ENCODE measurements at regions not wholly inside any gene's neighbourhood (a gene's known extent, or its start where the extent isn't known, plus 50 kb on each side); places are given as distances from the start of the nearest gene placed in this dataset.

DNA sequence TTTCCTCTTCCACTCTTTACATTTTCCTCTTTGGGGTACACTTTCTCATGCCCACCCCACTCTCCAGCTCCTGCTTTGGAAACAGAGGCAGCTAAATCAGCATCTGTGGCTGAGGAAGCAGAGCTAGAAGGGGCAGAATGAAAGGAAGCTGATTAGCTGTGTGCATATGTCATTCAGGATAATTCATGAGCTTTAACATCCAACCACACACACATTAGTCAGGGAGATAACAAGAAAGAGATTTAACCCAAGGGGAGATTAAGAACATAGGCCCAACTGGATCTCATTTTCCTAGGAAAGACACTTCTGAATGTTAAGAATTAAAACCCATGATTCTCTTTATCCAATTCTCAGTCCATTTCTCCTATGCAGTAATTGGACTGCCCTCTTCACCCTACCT, 405.5 kb downstream of the TBC1D4 start:
- H3K4me3 ChIP-seq (ENCODE audit: low read length): no peak overlapping the region
- TF ChIP-seq ZNF274 (IDR thresholded peaks at IDR 0.05; ENCODE audit: low read depth, low read length): no peak

DNA sequence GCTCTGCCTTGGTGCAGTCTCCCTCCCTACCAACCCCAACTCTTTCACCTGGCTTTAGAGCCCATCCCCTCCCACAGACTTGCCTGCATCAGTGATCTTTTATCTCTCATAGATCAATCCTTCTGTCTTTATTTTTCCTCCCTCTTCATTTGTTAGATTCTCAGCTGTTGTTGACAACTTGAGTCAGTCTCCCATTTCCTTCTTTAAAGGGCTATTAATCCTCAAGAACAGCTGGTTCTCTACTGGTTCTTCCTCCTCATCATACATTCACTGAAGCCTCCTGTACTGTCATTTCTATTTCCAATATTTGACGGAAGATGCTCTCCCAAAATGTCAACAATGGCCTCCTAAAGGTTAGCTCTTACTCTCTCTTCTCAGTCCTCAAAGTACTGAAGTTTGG, 408.2 kb downstream of the TBC1D4 start:
- H3K4me3 ChIP-seq (ENCODE audit: low read length): no peak overlapping the region
- no peak for TF ChIP-seq ZNF274 (IDR thresholded peaks at IDR 0.05; ENCODE audit: low read depth, low read length)

DNA sequence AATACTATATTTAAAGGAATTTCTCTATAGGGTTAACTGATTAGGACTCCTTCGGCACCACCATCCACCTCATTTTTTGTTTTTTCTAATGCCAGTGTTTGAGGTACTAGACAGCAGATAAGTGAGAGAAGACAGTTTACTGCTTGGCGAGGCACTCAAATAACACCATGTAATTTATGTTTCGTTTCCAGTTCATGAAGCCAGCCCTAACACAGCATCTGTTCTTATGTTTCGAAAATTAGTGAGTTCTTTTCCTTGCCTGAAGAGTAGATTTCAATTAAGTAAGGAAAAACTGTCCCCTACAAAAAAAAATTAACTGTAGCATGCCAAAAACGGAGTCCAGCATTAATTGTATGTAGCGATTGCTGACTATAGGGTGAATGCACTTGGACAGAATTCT, 409.1 kb downstream of the TBC1D4 start:
- H3K4me3 ChIP-seq (ENCODE audit: low read length): no peak overlapping the region
- no peak for TF ChIP-seq ZNF274 (IDR thresholded peaks at IDR 0.05; ENCODE audit: low read depth, low read length)

GRCh38 chr13:75072368-75072767, 409.6 kb downstream of the TBC1D4 start:
- no peak for TF ChIP-seq ZNF274 (IDR thresholded peaks at IDR 0.05; ENCODE audit: low read depth, low read length)
- H3K4me3 ChIP-seq (ENCODE audit: low read length): no peak overlapping the region

- no peak for TF ChIP-seq ZNF274 (IDR thresholded peaks at IDR 0.05; ENCODE audit: low read depth, low read length)
- H3K4me3 ChIP-seq (ENCODE audit: low read length): no peak overlapping the region
Measured at GRCh38 chr13:75071796-75072195, 410.2 kb downstream of the TBC1D4 start.

GRCh38 chr13:75071395-75071794, 410.6 kb downstream of the TBC1D4 start:
- TF ChIP-seq ZNF274 (IDR thresholded peaks at IDR 0.05; ENCODE audit: low read depth, low read length): no peak
- H3K4me3 ChIP-seq (ENCODE audit: low read length): no peak overlapping the region

DNA sequence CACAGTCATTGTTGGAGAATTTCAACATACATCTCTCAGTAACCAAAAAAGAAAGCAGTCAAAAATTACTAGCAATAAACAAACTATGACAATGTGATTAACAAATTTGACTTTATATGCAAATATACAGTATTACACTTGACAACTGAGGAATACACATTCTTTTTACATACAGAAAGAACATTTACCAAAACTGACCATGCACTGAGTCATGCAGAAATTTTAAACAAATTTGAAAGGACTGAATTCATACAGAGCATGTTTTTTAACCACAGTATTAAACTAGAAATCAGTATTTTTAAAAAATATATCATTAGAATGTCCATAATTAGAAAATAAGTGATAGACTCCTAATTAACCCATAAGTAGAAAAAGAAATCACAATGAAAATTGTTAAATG, 420.1 kb downstream of the TBC1D4 start:
- TF ChIP-seq ZNF274 (IDR thresholded peaks at IDR 0.05; ENCODE audit: low read depth, low read length): no peak
- H3K4me3 ChIP-seq (ENCODE audit: low read length): no peak overlapping the region

DNA sequence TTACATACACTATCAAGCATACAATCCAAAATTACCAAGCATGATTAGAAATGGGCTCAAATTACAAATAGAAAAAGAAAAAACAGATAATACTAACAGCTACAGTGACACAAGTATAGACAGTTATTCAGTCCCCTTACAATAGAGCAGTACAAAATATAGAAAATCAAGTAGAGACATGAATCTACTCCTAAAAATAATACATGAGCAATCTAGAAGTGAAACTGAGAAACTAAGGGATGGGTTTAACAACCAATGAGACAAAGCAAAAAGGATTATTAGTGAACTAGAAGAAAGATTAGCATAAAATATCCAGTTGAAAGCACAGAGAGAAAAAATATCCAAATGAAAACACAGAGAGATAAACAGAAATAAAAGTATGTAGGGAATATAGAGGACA, 426.7 kb downstream of the TBC1D4 start:
- no peak overlapping the region for H3K4me3 ChIP-seq (ENCODE audit: low read length)
- no peak for TF ChIP-seq ZNF274 (IDR thresholded peaks at IDR 0.05; ENCODE audit: low read depth, low read length)

DNA sequence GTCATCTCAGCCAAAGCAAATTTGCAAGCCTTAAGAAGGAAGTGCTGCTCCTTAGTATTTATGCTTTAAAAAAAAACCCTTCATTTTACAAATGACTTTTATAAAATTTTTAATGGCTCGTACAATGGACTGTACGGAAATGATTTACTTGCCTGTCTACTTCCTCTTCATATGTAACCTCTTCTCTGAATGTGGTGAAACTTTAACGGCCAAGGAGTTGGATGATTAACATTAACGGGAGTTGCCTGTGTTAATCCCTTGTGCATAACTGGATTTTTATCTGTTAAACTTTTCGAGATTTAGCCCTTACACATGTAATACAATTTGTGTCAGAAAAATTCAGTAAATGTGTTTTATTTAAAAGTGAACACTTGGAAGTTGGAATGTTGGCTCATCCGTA, 429.4 kb downstream of the TBC1D4 start:
- TF ChIP-seq ZNF274 (IDR thresholded peaks at IDR 0.05; ENCODE audit: low read depth, low read length): no peak
- no peak overlapping the region for H3K4me3 ChIP-seq (ENCODE audit: low read length)

DNA sequence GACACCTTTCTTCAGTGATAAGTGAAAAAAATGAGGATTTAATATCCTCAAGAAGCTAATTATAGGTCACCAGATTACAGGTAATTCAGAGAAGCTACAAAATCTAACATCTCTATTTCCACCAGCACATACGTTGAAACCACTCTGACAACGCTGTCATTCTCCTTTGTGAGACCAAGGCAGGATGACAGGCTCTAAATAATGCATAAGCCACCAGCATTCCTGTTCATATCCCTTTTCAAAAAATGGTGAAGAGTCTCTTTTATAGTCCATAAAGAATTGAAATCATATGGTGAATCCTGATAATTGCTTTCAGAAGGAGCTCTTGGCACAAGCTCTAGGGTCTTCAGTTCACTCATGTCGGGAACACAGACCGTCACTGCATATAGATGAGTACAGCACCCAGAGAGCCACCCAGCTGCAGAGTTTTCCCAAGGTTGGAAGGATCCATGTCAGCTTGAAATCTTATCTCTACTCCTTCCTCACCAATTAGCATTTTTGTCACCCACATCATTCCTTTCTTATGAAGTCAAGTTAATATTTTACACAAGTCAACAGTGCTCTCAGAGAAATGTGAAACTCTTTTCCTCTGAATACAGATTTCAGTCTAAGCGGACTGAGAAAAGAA, 431.4 kb downstream of the TBC1D4 start:
- H3K4me3 ChIP-seq (ENCODE audit: low read length): no peak overlapping the region
- no peak for TF ChIP-seq ZNF274 (IDR thresholded peaks at IDR 0.05; ENCODE audit: low read depth, low read length)

DNA sequence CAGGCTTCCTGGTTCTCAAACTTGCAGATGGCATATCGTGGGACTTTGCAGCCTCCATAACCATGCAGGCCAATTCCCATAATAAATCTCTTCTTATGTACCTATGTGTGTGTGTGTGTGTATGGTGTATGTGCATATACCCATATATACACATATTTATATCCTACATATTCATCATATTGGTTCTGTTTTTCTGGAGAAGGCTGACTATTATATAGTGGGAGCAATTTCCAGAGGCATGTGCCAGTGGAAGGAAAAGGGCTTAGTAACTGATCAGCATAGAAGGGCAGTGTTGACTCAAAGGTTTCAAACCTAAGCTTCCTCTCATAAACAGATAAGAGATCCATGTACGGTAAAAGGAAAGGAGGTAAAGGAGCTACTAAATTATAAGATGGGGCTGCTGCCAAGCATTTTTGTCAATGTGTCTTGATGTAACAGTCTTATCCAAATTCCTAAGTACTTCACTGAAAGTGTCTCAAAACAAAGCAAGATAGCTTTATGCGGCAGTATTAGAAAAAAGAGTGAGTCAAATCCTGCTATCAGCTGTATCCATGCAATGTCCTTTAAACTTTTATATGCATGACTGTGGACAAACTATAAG, 432.1 kb downstream of the TBC1D4 start:
- H3K4me3 ChIP-seq (ENCODE audit: low read length): no peak overlapping the region
- TF ChIP-seq ZNF274 (IDR thresholded peaks at IDR 0.05; ENCODE audit: low read depth, low read length): no peak

GRCh38 chr13:75042807-75043206, 439.2 kb downstream of the TBC1D4 start:
- no peak overlapping the region for H3K4me3 ChIP-seq (ENCODE audit: low read length)
- no peak for TF ChIP-seq ZNF274 (IDR thresholded peaks at IDR 0.05; ENCODE audit: low read depth, low read length)

GRCh38 chr13:75038393-75039113, 443.4 kb downstream of the TBC1D4 start:
- no peak for TF ChIP-seq ZNF274 (IDR thresholded peaks at IDR 0.05; ENCODE audit: low read depth, low read length)
- no peak overlapping the region for H3K4me3 ChIP-seq (ENCODE audit: low read length)

GRCh38 chr13:75025956-75026355, 456.0 kb downstream of the TBC1D4 start:
- no peak for TF ChIP-seq ZNF274 (IDR thresholded peaks at IDR 0.05; ENCODE audit: low read depth, low read length)
- no peak overlapping the region for H3K4me3 ChIP-seq (ENCODE audit: low read length)

DNA sequence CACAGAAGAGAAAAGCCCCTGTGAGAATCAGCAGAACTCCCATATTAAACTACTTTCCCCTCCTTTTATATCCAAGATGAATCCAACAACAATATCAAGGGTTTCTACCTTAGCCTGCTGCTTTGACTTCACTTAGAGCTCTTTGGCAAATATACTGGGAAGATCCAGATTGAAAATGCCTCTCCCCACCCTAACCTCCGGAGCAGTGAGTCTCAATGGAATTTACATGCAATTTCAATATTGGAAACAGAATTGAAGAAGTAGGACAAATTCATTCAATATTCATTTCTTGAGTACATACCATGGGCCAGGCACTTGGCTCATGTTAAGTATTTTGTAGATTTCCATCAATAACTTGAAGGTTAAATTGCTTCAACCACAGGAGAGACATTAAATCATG, 457.4 kb downstream of the TBC1D4 start:
- no peak overlapping the region for H3K4me3 ChIP-seq (ENCODE audit: low read length)
- no peak for TF ChIP-seq ZNF274 (IDR thresholded peaks at IDR 0.05; ENCODE audit: low read depth, low read length)
